GM12891 (cell line): ENCODE measurements at regions not wholly inside any gene's neighbourhood (a gene's known extent, or its start where the extent isn't known, plus 50 kb on each side); places are given as distances from the start of the nearest gene placed in this dataset.

Experiments used
- SPI1 ChIP-seq: IDR thresholded peaks from 2 replicates; pipeline ENCODE4 v1.6.1; 2011; ENCODE audit warnings: low read depth, low read length, control low read depth
- TAF1 ChIP-seq: IDR thresholded peaks from 2 replicates; pipeline ENCODE4 v1.6.1; 2011; ENCODE audit warnings: low read depth, low read length, control low read depth

- TF ChIP-seq TAF1 = no peak
- no peak for TF ChIP-seq SPI1
These were observed 1118.1 kb downstream of the TRHDE start for GRCh38 chr12:73390261-73390660.
